ENCODE measurements at regions not wholly inside any gene's neighbourhood (a gene's known extent, or its start where the extent isn't known, plus 50 kb on each side); places are given as distances from the start of the nearest gene placed in this dataset.

- no peak for TF ChIP-seq CTCF (conservative IDR thresholded peaks at IDR 0.05)
- H3K27ac ChIP-seq, result no peak overlapping the region
Measured at GRCh38 chrX:23168291-23168690, 166.4 kb upstream of the PTCHD1 start.

GRCh38 chrX:23185951-23186350 lies 148.7 kb upstream of the PTCHD1 start:
- no peak overlapping the region for H3K27ac ChIP-seq
- TF ChIP-seq CTCF (conservative IDR thresholded peaks at IDR 0.05), result no peak

GRCh38 chrX:23187819-23188218 lies 146.8 kb upstream of the PTCHD1 start:
- no peak for TF ChIP-seq CTCF (conservative IDR thresholded peaks at IDR 0.05)
- H3K27ac ChIP-seq, result no peak overlapping the region

- no peak overlapping the region for H3K27ac ChIP-seq
- no peak for TF ChIP-seq CTCF (conservative IDR thresholded peaks at IDR 0.05)
Measured at GRCh38 chrX:23194885-23195554, 139.6 kb upstream of the PTCHD1 start.

GRCh38 chrX:23195761-23196160 lies 138.9 kb upstream of the PTCHD1 start:
- no peak for TF ChIP-seq CTCF (conservative IDR thresholded peaks at IDR 0.05)
- no peak overlapping the region for H3K27ac ChIP-seq

- no peak overlapping the region for H3K27ac ChIP-seq
- TF ChIP-seq CTCF (conservative IDR thresholded peaks at IDR 0.05), result no peak
Measured at GRCh38 chrX:23201706-23202105, 132.9 kb upstream of the PTCHD1 start.

GRCh38 chrX:23202326-23202725 lies 132.3 kb upstream of the PTCHD1 start:
- no peak overlapping the region for H3K27ac ChIP-seq
- TF ChIP-seq CTCF (conservative IDR thresholded peaks at IDR 0.05), result no peak
